ENCODE measurements at regions not wholly inside any gene's neighbourhood (a gene's known extent, or its start where the extent isn't known, plus 50 kb on each side); places are given as distances from the start of the nearest gene placed in this dataset.

DNA sequence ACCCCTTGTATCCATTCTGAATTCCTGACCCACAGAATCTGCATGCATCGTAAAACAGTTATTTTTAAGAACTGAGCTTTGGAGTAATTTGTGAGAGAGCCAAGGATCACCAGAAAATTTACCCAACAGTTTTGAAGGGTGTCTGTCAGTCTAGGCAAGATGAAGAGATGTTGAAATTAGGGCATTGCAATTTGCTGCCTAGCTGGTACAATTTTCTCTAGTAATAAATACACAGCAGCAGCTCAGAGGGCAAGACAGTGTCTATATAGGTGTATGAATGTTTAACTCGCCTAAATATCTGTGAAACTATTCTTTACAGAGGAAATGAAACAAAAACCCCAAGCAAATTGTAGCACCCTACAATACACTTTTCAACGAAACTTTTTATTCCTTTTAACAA lies 377.8 kb upstream of the POU3F3 start (continued):
- TF ChIP-seq ZNF462 (CRISPR knock-in tag; IDR thresholded peaks at IDR 0.05) (no peak), ZNF114 (CRISPR knock-in tag; IDR thresholded peaks at IDR 0.05) (no peak), EZH2 (IDR thresholded peaks at IDR 0.05; ENCODE audit: low read depth, unreplicated experiment) (no peak), NANOG (IDR thresholded peaks at IDR 0.05; ENCODE audit: borderline replicate concordance) (no peak), CREB1 (CRISPR knock-in tag; IDR thresholded peaks at IDR 0.05; ENCODE audit: low read depth) (no peak), POLR2AphosphoS5 (IDR thresholded peaks at IDR 0.05; ENCODE audit: low read depth) (no peak), EZH2phosphoT487 (IDR thresholded peaks at IDR 0.05; ENCODE audit: unreplicated experiment) (no peak)
- TF ChIP-seq, protein P1, sequence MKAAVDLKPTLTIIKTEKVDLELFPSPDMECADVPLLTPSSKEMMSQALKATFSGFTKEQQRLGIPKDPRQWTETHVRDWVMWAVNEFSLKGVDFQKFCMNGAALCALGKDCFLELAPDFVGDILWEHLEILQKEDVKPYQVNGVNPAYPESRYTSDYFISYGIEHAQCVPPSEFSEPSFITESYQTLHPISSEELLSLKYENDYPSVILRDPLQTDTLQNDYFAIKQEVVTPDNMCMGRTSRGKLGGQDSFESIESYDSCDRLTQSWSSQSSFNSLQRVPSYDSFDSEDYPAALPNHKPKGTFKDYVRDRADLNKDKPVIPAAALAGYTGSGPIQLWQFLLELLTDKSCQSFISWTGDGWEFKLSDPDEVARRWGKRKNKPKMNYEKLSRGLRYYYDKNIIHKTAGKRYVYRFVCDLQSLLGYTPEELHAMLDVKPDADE (IDR thresholded peaks at IDR 0.05), result no peak

- H3K36me3 ChIP-seq (ENCODE audit: insufficient read depth), result no peaks in the 10 kb centered on the region
- H3K4me2 ChIP-seq, result no peak overlapping the region
- DNase-seq (ENCODE audit: low spot score) (no peak), ATAC-seq (no peak)
- H3F3A ChIP-seq (replicated peaks; ENCODE audit: low read depth), result no peaks in the 10 kb centered on the region
- H3K9me2 ChIP-seq (ENCODE audit: insufficient read depth), result no peaks in the 10 kb centered on the region
- Mint-ChIP-seq H3K9me3 (no peaks in the 10 kb centered on the region), H3K36me3 (ENCODE audit: low read depth) (no peaks in the 10 kb centered on the region), H3K27ac (no peak overlapping the region), H3K27me3 (ENCODE audit: insufficient read depth, low read depth, poor library complexity) (peaks cover 6% of the 10 kb centered on the region), H3K4me3 (no peak overlapping the region), H3K4me1 (peaks cover 19% of the 10 kb centered on the region)
- no peaks in the 10 kb centered on the region for H3K79me2 ChIP-seq (replicated peaks; ENCODE audit: insufficient read depth)
- H3K4me3 ChIP-seq, result no peak overlapping the region
- H3K27me3 ChIP-seq (ENCODE audit: insufficient read depth), result no peaks in the 10 kb centered on the region
- TF ChIP-seq NANOG (IDR thresholded peaks at IDR 0.05; ENCODE audit: borderline replicate concordance), result no peak
- no peak overlapping the region; the same call in 1 of the 2 replicates for H2AFZ ChIP-seq
- H3K27ac ChIP-seq (ENCODE audit: low read depth), result no peak overlapping the region
- no peaks in the 10 kb centered on the region for H4K20me1 ChIP-seq (replicated peaks; ENCODE audit: insufficient read depth)
- H3K4me1 ChIP-seq (ENCODE audit: insufficient read depth), result peaks cover 7% of the 10 kb centered on the region; the same call in 1 of the 2 replicates
Measured at GRCh38 chr2:104476563-104476988, 377.3 kb upstream of the POU3F3 start.
